HG02642 (cell line): ENCODE measurements at regions not wholly inside any gene's neighbourhood (a gene's known extent, or its start where the extent isn't known, plus 50 kb on each side); places are given as distances from the start of the nearest gene placed in this dataset.
"Not testable (repeated sequence)": the region's sequence is repeated elsewhere in the genome, so short reads cannot be mapped to it uniquely, and the experiment has no call there.

ENCODE experiments used
- ATAC-seq: cut with Tn5 transposase; IDR thresholded peaks from one replicate; pipeline ENCODE4 v1.9.1; 2021; ENCODE audit warnings: mild to moderate bottlenecking; ENCODE audit not compliant: unreplicated experiment, poor library complexity

DNA sequence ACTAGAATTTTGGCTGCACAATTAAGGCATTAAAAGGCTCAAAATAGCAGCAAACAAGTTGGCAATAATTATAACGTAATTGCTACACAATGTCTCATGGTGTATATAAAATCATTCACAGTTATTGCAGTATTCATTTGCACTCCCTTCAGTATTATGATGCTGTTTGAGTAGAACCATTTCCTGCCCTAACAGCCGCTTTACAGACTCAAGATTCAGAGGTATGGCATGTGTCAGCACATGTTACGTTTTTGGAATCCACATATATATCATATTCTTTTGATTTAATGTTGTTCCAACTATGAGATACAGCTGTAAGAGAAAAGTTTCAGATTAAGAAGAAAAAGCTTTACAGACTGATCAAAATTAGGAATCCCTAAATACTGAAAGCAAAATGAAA, 56.3 kb upstream of the NCKAP5 start:
- ATAC-seq = no peak

DNA sequence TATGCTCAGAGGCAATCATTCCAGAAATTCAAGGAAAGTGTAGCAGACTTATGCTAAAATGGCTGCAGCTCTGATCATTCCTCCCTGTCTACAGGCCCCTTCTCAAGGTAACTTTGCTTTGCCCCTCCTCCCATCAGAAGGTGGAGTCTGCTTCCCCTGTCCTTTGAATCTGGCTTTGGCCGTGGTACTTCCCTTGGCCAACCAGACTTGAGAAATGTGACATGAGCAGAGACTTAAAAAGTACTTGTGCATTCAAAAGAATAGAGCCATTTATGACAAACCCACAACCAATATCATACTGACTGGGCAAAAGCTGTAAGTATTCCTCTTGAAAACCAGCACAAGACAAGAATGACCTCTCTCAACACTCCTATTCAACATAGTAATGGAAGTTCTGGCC, 59.5 kb upstream of the NCKAP5 start:
- ATAC-seq = no peak

DNA sequence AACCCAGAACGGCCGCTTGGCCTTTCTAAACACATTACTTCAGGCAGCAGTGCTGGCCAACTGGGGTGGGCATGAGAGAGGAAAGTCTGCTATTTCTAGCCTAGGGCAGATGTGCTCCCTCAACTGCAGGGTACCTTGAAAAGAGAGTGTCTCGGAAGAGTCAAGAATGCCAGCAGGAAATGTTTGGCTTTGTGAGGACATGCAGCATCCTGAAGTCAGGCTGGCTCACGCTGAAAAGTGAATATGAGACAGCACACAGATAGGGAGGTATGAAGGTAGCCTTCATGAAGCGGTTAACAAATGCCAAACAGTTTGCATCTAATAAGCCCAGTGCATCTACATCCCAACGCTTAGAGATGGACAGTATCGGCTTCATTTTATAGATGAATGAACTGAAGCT, 65.0 kb upstream of the NCKAP5 start:
- no peak for ATAC-seq

DNA sequence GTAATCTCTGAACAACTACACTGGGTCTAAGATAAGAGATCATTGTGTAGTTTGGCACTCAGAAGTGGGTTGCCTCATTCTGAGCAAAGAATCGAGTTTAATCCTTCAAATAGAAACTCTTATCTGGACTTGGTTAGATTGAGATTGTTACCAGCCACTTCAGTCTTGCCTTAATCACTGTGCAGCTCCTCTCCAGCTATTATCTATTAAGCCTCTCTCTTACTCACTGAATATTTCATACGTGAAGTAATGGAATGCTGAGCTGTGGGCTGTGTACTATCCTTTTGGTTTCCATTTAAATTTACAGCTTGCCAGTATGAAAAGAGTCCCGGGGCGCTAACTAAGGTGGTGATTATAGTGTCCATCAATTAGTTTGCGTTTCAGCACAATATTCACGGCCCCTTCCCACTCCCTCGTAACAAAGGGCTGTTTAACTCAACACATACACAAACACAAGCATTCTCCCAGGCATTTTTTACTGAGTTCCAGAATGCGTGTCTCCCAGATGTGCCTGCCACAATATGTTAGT, 65.7 kb upstream of the NCKAP5 start:
- no peak for ATAC-seq

DNA sequence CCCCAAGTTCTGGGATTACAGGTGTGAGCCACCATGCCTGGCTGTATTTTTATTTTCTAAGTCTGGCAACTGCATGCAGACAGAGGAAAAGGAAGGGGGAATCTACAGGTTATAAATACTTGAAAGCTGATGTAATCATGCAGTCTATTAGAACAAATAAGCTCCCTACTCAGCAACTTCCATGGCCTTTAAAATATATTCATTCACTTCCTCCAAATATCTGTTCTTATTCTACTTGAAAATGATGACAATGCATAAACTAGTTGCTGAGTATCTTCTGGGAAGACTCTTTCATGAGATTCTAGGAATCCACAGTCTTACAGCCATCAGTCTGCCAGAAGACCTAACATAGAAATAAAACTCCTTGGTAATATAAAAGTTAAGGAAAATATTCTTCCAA, 66.9 kb upstream of the NCKAP5 start:
- no peak for ATAC-seq

DNA sequence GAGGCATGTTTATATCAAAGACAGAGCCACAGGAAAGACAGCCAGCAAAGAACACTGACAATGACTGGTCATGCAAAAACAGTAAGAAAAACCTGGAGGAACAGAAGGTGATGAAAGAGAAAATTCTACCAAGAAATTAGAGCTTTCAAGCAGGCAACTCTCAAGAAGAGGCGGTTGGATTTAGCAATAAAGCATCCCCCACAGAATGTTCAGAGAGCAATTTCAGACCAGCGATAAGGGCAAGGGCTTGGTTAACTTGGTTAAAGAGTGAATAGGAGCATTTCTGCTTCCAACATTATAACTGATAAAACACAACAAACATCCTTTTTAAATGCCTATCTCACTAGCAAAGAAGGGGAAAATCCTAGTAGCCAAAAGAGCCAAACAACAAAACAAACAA, 68.0 kb upstream of the NCKAP5 start:
- no peak for ATAC-seq

DNA sequence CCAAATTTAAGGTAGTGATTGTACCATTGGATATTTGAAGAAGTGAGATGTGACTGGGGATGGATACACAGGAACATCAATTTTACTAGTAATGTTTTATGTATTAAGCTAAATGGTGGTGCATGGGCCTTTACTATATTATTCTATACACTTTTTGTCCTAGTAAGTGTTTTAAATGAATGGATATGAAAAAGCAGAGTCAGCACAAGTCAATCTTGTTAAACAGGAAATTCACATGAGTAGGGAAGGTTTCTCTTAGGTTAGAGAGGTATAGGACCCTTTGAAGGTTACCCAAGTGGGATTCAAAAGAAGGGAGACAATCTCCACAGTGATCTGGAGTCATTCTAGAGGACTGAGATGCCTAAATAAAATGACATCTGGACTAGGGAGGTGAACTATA, 71.8 kb upstream of the NCKAP5 start:
- ATAC-seq = no peak

DNA sequence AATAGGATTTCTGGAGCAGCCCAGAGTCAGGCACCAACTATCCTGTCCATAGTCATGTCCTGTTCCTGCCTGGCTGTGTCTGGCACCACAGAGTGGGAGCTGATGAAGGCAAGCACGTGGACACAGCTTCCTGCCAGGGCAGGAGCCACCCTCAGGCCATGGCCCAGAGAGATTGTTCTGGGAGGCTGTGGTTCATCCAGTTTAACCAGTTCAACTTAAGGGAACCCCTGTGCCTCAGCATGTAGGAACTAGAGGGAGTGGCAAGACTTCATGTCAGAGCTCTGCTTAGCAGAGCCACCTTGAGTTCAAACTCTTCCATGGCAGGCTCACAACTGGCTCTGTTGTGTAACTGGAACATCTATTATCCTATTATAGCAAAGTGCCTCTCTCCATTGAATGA, 73.2 kb upstream of the NCKAP5 start:
- ATAC-seq = no peak

DNA sequence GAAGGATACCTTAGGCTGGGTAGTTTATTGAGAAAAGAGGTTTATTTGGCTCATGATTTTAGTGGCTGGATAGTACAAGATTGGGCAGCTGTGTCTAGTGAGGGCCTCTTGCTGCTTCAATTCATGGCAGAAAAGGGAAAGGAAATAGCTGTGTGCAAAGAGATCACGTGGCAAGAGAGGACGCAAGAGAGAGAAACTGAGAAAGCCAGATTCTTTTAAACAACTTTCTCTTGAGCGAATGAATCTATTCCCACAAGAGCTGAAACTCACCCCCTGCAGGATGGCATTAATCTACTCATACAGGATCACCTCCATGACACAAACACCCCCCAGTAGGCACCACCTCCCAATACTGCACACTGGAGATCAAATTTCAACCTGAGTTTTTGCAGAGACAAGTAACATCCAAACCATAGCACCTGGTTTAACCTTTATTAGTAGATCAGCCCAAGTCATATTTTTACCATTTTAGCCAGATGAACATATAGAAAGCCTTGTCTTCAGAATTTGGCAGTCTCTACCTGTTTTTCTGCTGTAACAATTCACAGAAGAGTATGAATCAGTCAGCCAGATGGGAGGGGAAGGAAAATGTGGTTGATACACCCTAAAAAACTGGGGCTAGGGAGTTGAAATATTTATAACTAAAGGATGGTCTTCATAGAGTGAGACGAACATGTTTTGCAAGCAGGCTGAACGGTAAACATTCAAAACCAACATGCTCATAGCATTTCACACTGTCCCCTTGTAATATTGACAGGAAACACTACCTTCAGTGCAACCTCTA, 73.9 kb upstream of the NCKAP5 start:
- ATAC-seq = no peak

DNA sequence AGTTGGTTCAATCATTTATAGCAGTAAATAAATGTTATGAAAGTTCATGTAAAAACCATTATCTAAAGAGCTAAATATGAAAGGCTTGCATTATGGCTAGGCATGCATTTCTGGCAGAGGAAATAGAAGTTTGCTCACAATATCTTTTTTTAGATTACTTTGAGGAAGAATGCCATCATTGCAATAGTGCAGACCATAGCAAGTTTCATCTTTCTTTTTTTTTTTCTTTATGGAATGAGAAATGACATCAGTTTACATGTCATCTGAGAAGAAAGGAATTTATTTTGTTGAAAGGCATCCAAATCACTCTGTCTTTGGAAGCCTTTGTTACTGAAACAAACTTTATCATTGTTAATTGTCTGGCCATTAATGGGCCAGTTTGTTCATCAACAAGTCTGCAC, 74.5 kb upstream of the NCKAP5 start:
- ATAC-seq = no peak

DNA sequence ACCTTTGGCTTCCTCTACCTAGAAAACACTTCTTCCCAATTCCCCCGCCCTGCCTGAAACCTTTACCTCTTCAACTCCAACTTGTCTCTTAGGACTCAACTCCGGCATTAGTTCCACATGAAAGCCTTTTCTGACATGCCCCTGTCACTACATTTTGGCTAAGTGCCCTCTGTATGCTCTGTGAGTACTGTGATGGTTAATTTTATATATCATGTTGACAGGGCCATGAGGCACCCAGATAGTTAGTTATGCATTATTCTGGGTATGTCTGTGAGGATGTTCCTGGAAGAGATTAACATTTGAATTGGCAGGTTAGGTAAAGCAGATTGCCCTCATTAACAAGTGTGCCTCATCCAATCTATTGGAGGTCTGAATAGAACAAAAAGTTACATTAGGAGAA, 75.6 kb upstream of the NCKAP5 start:
- ATAC-seq = no peak

DNA sequence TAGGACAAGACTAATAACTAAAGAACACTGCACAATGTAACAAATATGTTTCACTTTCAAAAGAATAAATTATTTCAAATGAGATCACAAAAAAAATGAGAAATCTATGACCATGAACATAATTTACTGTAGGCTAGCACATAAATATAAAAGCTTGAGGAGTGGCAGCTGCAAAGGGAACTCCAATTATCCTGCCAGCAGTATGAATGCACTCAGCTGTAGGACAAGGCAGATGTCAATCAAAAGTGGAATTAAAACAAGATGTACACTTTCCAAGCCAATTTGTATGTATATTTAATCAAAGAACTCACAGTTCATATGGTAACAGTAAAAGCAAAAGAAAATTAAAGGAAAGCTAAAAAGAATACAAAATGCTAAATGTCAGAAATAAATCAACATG, 76.6 kb upstream of the NCKAP5 start:
- no peak for ATAC-seq

DNA sequence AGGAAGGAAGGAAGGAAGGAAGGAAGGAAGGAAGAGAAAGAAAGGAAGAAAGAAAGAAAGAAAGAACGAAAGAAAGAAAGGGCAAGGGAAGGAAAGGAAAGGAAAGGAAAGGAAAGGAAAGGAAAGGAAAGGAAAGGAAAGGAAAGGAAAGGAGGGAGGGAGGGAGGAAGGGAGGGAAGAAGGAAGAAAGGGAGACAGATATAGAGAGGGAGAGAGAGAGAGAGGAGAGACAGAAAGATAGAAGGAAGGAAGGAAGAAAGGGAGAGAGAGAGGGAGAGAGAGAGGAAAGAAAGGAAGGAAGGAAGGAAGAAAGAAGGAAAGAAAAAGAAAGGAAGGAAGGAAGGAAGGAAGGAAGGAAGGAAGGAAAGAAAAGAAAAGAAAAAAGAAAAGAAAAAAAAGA, 79.1 kb upstream of the NCKAP5 start:
- not testable (repeated sequence) for ATAC-seq

DNA sequence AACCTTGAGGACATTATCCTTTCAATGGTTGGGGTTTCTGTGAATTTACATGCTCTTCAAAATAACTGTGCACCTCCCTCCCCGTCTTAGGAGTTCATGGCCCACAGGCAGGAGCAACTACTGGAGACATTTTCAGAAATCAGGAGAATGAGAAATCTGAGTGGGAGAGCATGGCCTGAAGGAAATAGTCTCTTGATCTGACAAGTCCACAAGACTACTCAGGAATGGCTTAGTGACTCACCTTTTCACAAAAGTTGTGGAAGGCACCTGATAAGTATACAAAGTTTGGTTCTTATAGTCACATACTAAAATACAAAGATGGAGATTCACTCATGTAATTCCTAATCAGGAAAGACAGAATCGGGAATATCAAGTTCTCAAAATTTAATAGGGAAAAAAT, 83.6 kb upstream of the NCKAP5 start:
- ATAC-seq = no peak

DNA sequence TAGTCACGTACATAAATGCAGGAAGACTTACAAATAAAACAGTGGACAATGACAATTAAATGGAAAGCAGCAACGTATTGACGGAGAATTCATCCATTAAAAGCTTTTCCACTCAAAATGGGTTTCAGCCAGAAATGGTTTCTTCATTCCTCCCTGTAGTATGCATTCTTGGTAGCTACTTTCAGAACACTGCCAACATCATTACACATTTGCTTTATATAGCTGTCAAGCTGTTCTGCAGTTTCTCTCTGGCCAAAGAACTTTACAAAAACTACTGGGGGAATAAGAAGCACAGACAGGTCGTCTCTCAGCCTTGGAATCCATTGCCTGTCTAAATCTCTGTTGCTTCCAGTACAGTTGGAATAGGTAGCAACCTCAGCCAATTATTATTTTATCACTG, 84.1 kb upstream of the NCKAP5 start:
- no peak for ATAC-seq

DNA sequence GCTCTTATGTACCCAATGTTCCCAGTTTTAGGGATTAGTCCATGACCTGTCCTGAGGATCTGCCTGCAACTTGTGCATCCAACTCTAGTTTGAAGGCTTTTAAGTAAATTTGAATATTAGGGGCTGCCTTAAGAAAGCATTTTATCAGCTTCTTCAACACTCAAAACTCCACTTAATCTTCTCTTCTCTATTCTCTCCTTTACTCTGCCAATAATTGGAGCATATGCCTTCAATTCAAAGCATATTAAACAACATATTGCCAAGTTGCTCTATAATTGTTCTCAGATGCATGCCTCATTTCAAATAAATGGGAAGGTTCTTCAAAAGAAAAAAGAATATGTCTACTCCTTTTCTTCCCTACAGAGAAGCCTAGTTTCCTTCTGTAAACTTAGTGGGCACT, 84.8 kb upstream of the NCKAP5 start:
- no peak for ATAC-seq

DNA sequence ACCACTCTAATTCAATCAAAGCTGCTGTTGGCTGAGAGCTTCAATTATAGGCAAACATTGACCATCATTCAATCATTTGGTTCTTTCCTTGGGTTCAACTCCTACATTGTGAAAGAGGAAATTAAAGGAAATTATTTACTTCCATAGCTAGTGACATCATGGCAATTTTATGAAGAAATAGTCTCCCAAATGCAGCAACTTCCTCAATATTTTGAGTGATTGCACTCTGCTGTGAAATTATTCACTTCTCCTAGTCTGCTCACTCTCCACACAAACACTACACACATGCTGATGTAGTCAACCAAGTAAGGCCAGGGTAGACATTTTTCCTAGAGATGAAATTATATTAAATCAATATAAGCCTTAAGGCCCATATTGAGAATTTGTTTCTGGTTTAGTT, 86.7 kb upstream of the NCKAP5 start:
- ATAC-seq = no peak

DNA sequence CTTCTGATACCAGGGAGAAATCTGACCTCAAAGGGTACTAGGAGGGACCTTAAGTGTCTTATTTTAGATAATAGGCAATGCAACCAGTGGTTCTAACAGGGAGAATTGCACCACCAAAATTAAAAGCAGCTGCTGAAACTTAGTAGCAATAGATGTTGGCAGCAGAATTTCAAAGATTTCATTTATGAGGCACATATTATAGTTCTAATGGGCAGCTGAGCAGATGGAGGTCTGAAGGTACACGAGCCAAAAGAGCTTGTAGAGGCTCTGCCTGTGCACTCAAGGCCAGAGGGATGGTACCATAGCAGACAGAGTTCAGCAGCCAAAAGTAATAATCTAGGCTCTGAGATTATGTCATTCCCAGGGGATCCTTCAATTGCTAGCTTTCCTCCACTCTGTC, 87.3 kb upstream of the NCKAP5 start:
- ATAC-seq = no peak

DNA sequence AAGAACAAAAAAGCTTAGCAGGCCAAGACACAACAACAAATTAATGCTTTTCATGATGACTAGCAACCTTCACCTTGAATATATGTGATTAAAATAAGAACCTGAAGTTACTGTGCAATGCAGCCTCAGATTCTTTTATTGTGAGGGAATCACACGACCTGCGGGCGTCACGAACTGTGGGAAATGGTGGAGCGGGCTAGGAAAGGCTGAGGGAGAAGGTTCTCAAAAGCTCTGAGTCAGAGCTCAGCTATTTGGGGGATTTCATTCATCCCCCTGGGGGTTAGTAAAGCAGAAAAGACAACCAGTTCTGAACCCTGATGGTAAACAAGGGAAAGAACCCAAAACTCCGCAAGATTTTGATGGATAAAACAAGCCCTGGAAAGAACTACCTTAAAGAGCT, 89.3 kb upstream of the NCKAP5 start:
- no peak for ATAC-seq

DNA sequence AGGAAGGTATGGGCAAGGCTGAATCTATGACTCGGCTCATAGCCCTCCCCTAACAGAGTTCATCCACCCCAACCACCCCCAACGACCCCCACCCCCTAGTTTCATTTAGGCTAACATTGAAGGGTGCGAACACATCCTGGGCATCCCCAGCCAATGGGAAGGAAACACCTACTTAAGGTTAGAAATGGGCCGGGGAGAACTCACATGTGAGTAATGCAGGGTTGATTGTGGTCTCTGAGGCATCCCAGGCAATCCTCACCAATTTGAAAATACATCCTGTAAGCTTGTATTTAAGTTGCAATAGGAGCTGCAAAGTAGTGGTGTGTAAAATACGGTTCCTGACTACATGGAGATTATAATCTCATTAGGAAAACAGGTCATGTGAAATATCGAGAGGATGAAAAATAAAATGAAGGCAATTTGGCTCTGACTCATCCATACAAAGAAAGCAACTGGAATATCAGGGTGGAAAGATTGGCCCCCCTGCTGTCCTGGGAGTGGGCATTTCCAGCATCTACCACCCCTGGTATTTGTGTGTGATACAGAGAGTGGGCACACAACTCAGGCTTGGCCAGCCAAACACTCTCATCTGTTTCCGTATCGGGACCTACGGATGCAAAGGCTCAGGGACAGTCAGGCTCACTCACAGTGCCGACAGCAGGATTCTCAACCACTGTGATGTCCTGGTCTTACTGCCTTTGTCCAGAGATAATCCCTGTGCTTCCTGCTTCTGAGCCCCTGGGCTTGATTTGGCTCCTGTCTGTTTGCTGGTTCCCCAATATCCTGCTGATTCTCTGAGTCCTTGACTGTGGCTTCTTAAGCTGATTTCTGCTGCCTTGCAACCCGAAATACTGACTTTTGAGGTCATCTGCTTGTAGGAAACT, 90.0 kb upstream of the NCKAP5 start:
- ATAC-seq = no peak

DNA sequence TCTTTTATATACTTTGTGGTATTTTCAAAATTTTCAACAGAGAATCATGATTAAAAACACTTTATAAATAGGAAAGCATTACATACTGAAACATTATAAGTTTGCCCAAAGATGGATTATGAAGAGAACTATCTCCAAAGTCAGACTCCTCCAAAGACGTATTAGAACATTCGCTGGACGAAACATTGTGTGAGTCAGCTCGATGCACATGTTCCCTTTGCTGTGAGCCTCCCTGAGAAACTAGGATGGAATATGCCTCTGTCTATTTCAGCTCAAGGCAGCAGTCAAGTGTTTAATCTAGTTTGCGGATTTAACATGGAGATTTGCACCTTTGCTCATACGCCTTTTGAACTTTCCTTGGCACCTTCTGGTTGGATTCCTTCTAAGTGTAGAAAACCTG, 92.2 kb upstream of the NCKAP5 start:
- no peak for ATAC-seq

DNA sequence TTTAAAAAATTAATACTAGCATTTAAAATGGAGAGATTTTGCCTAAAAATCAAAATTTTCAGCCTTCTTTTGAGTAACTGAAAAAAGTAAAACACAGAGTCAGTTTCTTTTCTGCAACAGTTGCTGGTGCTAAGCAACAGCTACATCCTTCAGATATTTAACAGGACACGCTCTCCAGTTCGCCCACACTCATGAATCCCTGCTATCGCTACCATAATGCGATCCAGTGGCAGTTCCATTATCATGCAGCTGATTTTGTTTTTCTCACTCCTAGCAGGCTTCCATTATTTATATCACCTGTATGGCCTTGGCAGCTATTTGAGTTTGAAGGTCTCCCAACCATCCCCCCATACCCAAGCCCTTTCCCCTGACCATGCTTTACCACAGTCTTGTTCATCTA, 93.1 kb upstream of the NCKAP5 start:
- no peak for ATAC-seq
